Activated naive CD4-positive, alpha-beta T cell treated with anti-CD3 and anti-CD28 coated beads, Interleukin-2, amount 50 U/mL, for 72 hours (primary cell): ENCODE measurements at regions not wholly inside any gene's neighbourhood (a gene's known extent, or its start where the extent isn't known, plus 50 kb on each side); places are given as distances from the start of the nearest gene placed in this dataset.

Experiments
- ATAC-seq, 2 donors: fragments of 150-1000 bp; cut with Tn5 transposase; 2 replicates each; pipeline ENCODE4 v1.10.0; 2021; ENCODE audit warnings: mild to moderate bottlenecking in 2 of 2, moderate library complexity in 2 of 2
- DNase-seq, 2 donors: peaks; one replicate each; pipeline ENCODE4 v3.0.0; 2021 to 2022; ENCODE audit warnings: low spot score in 2 of 2
- H3K27ac Mint-ChIP-seq, 2 donors: one replicate each; pipeline ENCODE4 v1.8.0; 2022; ENCODE audit warnings: mild to moderate bottlenecking in 2 of 2, mixed read lengths in 2 of 2
- H3K36me3 Mint-ChIP-seq, 2 donors: one replicate each; pipeline ENCODE4 v1.8.0; 2022; ENCODE audit warnings: mixed read lengths in 2 of 2
- H3K9me3 Mint-ChIP-seq, 2 donors: one replicate each; pipeline ENCODE4 v1.8.0; 2022; ENCODE audit warnings: mixed read lengths in 2 of 2

DNA sequence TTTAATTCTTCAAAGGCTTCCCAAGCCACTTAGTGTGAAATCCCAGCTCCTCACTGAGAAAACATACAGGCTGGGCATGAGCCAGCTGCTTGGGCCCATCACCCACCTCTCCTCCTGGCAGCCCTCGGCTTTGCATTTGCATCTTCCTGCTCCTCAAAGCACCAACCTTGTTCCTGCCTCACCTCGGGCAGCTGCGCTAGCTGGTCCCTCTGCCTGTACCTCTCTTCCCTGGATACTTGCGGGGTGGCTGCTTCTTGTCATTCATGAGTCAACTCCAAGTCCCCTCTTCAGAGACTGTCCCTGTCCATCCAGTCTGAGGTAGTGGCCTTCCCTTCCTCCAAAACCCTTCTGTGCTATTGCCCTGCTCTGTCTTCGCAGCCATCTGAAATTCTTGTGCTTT, 116.1 kb upstream of the CXCL14 start:
- Mint-ChIP-seq H3K36me3 (no peaks in the 10 kb centered on the region), H3K27ac (no peak overlapping the region), H3K9me3 (no peaks in the 10 kb centered on the region)
- DNase-seq, result no peak
- ATAC-seq, result no peak

DNA sequence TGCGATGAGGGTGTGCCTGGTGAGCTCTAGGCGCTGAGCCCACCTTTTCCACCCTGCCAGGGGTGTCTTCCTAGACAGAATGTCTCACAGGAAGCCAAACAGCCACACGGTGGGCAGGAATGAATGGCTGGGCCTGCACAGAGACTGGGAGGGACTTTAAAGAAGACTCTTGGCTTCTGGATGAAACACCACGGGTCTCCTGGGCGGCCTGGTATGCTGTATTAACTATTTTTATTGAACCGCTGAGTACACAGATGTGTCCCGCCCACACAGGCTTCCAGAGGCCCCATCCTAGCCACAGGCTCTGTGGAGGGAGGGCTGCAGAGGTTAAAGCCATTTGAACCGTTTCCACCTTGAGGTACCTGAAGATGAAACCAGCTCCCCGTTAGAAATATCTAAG, 115.2 kb upstream of the CXCL14 start:
- DNase-seq, result no peak
- Mint-ChIP-seq H3K27ac (no peak overlapping the region), H3K36me3 (no peaks in the 10 kb centered on the region), H3K9me3 (no peaks in the 10 kb centered on the region)
- ATAC-seq, result no peak

DNA sequence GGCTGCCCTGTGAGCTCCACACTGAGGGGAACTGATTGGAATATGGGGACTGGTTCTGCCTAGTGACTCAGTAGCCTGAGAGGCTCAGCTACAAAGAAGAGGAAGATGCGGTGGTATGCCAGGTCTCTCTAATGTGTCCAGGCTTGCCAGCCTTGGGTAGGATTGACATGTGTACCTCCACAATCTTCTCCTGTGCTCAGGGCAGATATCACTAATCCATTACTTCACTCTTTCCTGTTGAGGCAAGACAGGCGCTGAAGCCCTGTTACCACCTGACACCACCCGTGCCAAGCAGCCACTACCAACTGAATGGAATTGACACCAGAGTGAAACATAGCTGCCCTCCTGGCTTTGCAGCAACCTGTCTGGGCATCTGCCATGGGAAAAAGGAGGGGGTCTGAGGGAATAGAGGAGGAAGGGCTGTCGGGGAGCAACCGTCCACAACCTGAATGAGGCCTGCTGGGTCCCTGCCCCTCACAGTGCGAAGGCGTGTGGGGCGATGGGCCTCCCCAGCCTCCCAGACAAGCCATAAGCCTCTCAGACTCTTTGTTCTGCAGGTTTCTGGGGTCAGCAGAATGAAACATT, 114.7 kb upstream of the CXCL14 start:
- Mint-ChIP-seq H3K27ac (no peak overlapping the region), H3K9me3 (no peaks in the 10 kb centered on the region), H3K36me3 (no peaks in the 10 kb centered on the region)
- DNase-seq (no peak), ATAC-seq (no peak)

DNA sequence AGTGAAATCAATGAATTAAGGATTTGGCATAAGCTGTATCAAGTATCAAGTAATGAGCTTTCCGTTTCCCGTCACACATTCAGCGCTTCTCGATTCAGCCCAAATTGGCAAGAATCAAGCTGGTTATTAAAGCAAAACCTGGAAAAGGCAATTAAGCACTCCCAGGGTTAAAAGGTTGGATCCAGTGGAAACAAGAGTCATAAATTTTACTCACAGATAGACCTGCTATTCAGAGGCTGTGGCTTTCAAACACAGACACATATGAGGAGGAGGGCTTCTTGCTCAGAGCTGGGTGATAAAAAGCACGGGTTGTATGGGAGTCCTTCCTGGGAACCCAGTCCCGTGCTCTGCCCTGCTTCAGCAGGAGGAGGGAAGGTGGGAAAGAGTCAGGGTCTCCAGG, 112.3 kb upstream of the CXCL14 start:
- Mint-ChIP-seq H3K9me3 (no peaks in the 10 kb centered on the region), H3K36me3 (no peaks in the 10 kb centered on the region), H3K27ac (no peak overlapping the region)
- ATAC-seq, result no peak
- DNase-seq, result no peak

DNA sequence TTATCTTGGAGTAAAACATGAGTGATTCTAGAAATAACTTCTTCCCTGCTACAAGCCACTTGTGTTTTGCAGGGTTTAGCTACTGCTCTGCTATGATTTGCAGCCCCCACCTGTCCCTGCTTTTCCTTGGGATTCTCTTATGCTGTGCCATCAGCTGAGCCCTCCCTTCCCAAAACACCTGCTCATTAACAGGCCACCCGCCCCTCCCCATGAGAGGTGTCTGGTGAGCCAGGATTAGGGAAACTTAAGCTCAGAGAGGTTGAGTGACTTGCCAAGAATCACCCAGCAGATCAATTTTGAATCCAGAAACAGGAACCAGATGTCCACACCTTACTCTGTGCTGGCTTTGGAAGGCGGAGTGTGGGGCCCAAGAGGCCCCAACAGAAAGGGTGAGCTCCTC, 111.7 kb upstream of the CXCL14 start:
- ATAC-seq (no peak), DNase-seq (no peak)
- H3K27ac Mint-ChIP-seq, result peak overlapping the region in 1 of 2 donors; percentile 11
- no peaks in the 10 kb centered on the region for H3K36me3 Mint-ChIP-seq
- no peaks in the 10 kb centered on the region for H3K9me3 Mint-ChIP-seq

DNA sequence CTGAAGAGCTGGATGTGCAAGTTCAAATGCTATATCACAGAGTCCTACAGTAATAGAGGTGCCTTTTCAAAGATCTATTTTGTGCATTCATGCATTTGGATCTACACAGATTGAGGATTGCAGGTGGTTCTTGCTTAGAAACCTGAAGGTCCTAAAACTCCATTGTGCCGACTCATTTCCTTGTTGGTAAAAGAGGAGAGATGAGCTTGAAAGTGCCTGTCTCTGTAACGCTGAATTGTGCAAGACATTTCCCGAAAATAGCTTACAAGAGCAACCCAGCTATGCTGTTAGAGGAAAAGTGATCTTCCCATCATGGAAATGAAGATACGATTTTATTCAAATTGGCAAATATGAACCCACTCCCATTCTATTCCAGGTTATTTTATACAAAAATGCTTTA, 110.7 kb upstream of the CXCL14 start:
- Mint-ChIP-seq H3K9me3 (no peaks in the 10 kb centered on the region), H3K27ac (no peak overlapping the region), H3K36me3 (no peaks in the 10 kb centered on the region)
- ATAC-seq (no peak), DNase-seq (no peak)

DNA sequence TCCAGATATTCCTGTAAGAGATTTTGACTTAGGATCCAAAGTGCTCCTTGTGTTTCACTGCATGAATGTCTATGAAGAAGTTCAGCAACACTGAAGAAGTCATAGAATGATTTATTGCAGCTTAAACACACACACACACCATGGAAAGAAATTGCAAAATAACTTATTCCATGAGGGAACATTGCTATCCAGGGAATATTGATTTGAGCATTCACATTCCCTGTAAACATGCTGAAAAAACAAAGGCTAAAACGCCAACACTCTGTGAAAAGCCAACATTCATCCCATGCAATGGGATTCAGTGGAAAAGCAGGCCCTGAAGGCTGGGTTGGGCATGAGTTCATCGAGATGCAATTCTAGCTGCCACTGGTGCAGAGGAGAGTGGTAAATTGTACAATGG, 109.6 kb upstream of the CXCL14 start:
- Mint-ChIP-seq H3K36me3 (no peaks in the 10 kb centered on the region), H3K27ac (no peak overlapping the region), H3K9me3 (no peaks in the 10 kb centered on the region)
- ATAC-seq (no peak), DNase-seq (no peak)

DNA sequence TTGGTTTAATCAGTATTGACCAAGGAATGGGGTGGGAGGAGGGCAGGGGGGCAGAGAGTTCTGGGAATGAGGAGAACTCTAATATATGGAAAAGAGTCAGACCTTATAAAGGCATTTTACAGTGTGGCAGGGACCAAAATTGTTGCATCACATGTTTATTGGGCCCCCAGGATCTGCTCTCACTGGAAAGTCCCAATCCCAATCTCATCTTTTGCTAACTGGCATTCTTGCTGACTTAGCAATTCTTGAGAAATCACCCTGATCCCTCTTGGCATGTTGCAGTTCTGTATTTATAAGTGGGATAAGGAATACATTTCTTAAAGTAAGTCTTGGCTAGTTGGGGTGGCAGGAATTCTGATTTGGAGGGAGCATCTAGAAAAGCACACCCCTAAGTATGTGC, 104.4 kb upstream of the CXCL14 start:
- DNase-seq, result no peak
- ATAC-seq, result no peak
- peaks cover 6 to 13% of the 10 kb centered on the region in 2 donors for H3K36me3 Mint-ChIP-seq
- peaks cover 24 to 25% of the 10 kb centered on the region in 2 donors for H3K9me3 Mint-ChIP-seq
- H3K27ac Mint-ChIP-seq, result no peak overlapping the region

DNA sequence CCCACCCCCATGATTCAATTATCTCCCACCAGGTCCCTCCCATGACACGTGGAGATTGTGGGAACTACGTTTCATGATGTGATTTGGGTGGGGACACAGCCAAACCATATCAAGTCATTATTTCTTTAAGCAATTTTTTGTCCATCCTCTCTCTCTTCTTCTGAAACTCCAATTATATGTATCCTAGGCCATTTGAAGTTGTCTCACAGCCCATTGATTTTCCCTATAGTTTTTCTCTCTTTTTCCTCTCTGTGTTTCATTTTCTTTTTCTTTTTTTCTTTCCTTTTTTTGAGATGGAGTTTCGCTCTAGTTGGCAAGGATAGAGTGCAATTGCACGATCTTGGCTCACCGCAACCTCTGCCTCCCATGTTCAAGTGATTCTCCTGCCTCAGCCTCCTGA, 101.9 kb upstream of the CXCL14 start:
- Mint-ChIP-seq H3K9me3 (peaks cover 36 to 42% of the 10 kb centered on the region in 2 donors), H3K27ac (no peak overlapping the region), H3K36me3 (peaks cover 6 to 22% of the 10 kb centered on the region in 2 donors)
- no peak for ATAC-seq
- DNase-seq, result no peak

DNA sequence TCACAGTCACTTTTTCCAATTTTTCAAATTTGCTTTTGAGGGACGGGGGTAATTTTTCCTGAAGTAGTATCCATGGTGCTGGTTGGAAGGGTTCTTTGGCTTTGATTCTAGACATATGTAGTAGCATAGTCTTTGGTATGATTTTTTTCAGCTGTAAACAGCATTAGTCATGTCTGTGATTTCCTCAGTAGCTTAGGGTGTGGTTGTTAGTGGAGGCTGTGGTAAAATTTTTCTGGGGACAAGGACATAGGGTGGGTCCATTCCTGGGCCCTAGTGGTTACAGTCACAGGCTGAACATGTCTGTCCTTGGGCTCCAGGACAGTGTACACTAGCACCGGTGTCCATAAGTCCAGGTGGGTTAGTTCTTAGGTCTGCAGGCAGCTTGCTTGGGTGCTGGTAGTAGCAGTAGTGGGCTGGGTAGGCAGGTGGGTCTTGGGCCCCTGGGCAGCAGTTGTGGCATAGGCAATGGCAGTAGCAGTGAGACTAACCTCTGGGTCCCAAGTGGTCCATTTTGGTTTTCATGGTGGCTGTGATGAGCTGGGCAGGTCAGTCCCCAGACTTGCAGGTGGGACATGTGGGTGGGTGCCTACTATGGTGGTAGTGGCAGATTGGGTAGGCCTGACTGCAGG, 100.0 kb upstream of the CXCL14 start:
- DNase-seq (no peak), ATAC-seq (no peak)
- peaks cover 6 to 22% of the 10 kb centered on the region in 2 donors for H3K36me3 Mint-ChIP-seq
- peaks cover 36 to 42% of the 10 kb centered on the region in 2 donors for H3K9me3 Mint-ChIP-seq
- no peak overlapping the region for H3K27ac Mint-ChIP-seq

DNA sequence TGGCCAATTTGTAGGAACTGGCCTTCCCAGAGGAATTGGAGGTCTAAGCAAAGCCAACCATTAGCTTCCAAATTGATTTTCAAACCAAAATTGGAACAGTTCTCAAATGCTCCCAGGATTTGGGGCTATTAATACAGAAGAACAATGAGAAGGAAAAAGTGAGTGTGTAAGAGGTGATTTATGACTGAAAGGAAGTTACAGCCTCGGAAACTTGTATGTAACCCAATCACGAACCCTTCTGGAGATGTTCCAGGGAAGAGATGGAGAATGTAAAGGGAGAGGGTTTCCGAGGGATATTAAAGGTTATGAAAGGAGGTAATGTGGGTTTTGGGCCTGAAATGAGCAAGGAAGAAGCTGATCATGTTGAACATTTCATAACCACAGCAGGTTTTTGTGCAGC, 93.2 kb upstream of the CXCL14 start:
- ATAC-seq, result no peak

DNA sequence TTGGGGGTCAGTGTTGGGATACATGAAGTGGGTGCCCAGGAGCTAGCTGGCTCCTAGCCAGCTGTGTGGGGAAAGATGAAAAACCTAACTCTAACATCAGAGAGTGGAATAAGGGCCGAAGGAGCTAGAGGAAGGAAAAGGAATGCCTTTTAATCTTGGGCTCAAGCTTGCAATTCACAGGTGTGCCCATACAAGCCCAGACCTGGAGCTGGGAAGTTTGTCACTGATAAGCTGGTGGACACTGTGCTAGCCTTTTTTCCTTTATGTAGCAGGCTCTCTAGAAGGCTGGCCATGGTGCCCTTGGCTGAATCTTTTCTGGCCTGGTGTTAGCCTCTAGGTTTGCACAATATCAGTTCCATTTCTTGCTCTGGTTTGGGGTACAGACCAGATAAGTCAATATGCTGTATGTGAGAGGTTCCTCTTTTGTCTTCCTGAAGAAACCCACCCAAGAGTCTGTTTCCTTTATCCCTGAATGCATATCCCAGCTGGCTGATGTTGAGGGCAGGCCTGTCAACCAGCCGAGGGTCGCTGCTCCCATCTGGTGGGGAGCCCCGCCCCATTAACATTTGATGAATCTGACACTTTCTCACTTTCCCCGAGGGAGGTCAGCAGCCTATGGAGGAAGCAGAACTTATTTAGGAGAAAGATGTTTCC, 92.4 kb upstream of the CXCL14 start:
- DNase-seq (no peak), ATAC-seq (no peak)
- H3K27ac Mint-ChIP-seq, result no peak overlapping the region
- peaks cover 0 to 1% of the 10 kb centered on the region in 2 donors for H3K36me3 Mint-ChIP-seq
- H3K9me3 Mint-ChIP-seq, result peaks cover 4% of the 10 kb centered on the region in 2 donors

More for the DNA sequence above, 93.2 kb upstream of the CXCL14 start:
- no peak overlapping the region for H3K27ac Mint-ChIP-seq
- H3K36me3 Mint-ChIP-seq, result peaks cover 0 to 6% of the 10 kb centered on the region in 2 donors
- H3K9me3 Mint-ChIP-seq, result peaks cover 7% of the 10 kb centered on the region in 2 donors
- DNase-seq, result no peak

DNA sequence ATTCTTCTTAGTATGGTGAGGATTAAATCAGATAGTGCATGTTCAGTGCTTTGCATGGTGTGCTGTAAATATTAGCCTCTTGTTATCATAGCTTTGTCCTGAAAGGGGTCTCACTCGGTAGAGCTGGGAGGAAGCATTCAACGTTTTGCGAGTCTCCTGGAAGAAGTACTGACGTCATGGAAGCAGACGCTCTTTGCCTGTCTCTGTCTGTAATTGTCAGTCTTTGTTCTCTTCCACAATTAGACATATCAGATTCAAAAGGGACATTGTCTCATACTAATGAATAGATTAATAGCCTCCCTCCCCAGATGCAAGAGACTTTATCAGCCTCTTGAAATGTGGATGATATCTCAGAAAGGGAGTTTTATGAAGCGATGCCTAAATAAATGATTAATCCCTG, 91.8 kb upstream of the CXCL14 start:
- Mint-ChIP-seq H3K27ac (no peak overlapping the region), H3K9me3 (peaks cover 0 to 3% of the 10 kb centered on the region in 2 donors), H3K36me3 (no peaks in the 10 kb centered on the region)
- DNase-seq (no peak), ATAC-seq (no peak)

DNA sequence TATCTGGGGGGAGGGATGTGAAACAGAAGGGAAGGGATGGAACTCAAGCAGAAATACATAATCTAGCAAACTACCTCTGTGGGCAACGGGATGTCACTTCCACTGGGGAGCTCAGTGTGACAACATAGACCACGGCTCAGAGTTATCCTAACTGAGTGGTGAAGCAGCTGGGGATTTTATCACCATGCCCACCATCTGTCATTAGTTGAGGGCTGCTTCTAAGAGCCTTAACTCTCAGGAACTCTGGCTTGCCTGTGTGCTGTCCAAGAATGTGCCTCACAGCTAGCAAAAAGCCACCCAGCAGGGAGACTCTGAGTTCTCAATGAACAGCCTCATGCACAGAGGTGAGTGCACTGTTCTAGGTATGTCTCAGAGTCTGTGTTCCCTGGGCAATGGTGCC, 90.6 kb upstream of the CXCL14 start:
- Mint-ChIP-seq H3K9me3 (peaks cover 0 to 3% of the 10 kb centered on the region in 2 donors), H3K27ac (no peak overlapping the region), H3K36me3 (no peaks in the 10 kb centered on the region)
- DNase-seq (no peak), ATAC-seq (no peak)

DNA sequence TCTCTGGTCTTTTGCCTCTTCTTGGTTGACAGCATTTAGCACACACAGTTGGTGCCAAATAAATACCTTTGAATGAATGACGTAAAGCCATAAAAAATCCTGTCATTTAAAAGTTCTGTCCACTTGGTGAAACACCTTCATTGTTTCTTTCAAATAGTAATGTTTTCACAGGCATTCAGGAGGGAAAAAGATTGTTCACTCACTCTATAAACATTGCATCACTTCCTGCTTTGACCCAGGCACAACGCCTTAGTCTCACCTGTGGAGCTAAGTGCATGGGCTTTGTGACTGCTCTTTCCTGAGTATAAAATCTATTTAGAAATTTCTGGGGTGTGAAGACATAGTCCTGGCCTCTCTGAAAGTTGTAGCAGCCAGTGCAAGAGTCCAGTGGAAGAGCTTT, 88.9 kb upstream of the CXCL14 start:
- peaks cover 0 to 3% of the 10 kb centered on the region in 2 donors for H3K9me3 Mint-ChIP-seq
- no peak for DNase-seq
- H3K27ac Mint-ChIP-seq, result no peak overlapping the region
- no peaks in the 10 kb centered on the region for H3K36me3 Mint-ChIP-seq
- ATAC-seq, result no peak

DNA sequence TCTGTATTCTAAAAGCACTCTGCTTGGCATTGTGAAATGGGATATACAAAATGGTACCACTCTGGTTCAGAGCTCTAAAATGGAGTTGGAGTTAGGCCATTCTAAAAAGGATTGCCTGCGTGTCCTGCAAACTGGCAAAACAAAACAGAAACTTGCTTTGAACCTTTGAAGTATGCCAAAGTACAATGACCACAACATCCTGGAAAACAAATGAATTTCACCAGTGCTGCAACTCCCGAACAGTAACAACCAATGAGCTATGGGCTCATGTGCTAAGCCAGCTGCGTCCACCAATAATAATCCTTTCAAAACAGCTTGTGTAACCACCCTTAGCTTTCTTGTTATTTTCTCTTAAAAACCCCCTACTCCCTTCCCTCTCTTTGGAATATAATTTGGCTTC, 88.4 kb upstream of the CXCL14 start:
- Mint-ChIP-seq H3K27ac (no peak overlapping the region), H3K9me3 (peaks cover 0 to 3% of the 10 kb centered on the region in 2 donors), H3K36me3 (no peaks in the 10 kb centered on the region)
- no peak for ATAC-seq
- DNase-seq, result no peak

DNA sequence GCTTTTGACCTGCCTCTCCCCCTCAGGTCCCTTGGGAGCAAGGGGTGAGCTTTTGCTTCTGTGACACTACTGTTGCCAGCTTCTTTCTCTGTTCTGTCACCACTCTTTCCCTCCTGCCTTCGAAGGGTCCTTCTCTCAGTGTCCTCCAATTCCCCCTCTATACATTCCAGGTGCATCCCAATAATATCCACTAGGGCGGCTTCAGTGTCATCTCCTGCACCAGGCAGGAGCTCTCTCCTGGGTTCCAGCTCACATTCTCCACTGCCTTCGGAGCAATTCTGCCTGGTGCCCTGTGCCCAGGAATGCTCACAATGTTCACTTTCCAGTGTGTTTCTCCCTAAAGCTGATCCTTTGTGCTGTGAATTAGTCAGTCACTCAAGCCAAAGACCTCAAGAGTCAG, 83.9 kb upstream of the CXCL14 start:
- no peak overlapping the region for H3K27ac Mint-ChIP-seq

DNA sequence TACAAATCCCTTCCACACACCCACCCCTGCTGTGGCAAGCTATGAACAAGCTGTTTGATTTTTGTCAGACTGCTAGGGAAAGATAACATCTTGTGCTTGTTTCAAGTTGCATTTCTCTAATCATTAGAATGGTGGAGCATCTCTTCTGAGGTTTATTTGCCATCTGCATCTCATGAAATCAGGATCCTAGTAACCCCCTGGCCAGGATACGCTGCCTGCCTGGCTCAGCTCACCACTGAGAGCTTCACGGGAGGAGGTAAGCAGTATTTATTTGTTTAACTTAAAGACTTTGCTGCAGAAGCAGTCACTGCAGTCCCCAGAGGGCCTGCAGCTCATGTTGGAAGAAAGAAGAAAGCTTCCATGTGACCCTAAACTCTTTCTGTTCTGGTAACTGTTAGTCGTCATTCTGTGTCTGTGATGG, 83.3 kb upstream of the CXCL14 start:
- no peak for ATAC-seq
- Mint-ChIP-seq H3K27ac (no peak overlapping the region), H3K9me3 (peaks cover 10 to 13% of the 10 kb centered on the region in 2 donors), H3K36me3 (peaks cover 5 to 7% of the 10 kb centered on the region in 2 donors)
- DNase-seq, result no peak

More for the DNA sequence above, 83.9 kb upstream of the CXCL14 start:
- peaks cover 10 to 13% of the 10 kb centered on the region in 2 donors for H3K9me3 Mint-ChIP-seq
- ATAC-seq (no peak), DNase-seq (no peak)
- peaks cover 5 to 7% of the 10 kb centered on the region in 2 donors for H3K36me3 Mint-ChIP-seq
